ENCODE measurements at regions not wholly inside any gene's neighbourhood (a gene's known extent, or its start where the extent isn't known, plus 50 kb on each side); places are given as distances from the start of the nearest gene placed in this dataset.

DNA sequence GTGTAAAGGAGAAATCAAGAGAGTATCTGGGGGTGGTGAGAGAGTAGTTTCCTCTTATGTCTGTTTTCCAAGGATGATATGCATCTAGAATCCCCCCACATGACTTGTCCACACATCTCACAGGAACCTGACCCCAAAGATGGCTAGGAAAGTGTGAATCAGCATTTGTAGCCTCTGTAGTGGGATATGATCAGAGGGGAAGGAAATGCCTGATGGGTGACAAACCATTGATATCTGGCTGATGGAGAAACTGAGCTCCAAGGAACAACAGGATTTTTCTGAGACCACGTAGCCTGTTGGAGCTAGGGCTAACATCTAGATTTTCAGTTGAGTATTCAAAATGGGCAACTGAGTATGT is 369.4 kb downstream of the DDX10 start:
- H3K27me3 ChIP-seq = no peaks in the 10 kb centered on the region
- WGBS, 2 donors (ENCODE audit: low coverage in 1 of 2) = 100% methylated on average over 1 of the region's 1 CpG; no CpG with 5 or more reads in 1 of the 2 donors
- H3K4me1 ChIP-seq = peaks cover 0 to 19% (median 3%) of the 10 kb centered on the region in 3 donors
- no peak overlapping the region for H3K4me3 ChIP-seq
- no peaks in the 10 kb centered on the region for H3K9me3 ChIP-seq
- no peaks in the 10 kb centered on the region for H3K36me3 ChIP-seq
- TF ChIP-seq, protein P1, sequence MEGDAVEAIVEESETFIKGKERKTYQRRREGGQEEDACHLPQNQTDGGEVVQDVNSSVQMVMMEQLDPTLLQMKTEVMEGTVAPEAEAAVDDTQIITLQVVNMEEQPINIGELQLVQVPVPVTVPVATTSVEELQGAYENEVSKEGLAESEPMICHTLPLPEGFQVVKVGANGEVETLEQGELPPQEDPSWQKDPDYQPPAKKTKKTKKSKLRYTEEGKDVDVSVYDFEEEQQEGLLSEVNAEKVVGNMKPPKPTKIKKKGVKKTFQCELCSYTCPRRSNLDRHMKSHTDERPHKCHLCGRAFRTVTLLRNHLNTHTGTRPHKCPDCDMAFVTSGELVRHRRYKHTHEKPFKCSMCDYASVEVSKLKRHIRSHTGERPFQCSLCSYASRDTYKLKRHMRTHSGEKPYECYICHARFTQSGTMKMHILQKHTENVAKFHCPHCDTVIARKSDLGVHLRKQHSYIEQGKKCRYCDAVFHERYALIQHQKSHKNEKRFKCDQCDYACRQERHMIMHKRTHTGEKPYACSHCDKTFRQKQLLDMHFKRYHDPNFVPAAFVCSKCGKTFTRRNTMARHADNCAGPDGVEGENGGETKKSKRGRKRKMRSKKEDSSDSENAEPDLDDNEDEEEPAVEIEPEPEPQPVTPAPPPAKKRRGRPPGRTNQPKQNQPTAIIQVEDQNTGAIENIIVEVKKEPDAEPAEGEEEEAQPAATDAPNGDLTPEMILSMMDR (IDR thresholded peaks at IDR 0.05) = no peak
- TF ChIP-seq POLR2AphosphoS5 (IDR thresholded peaks at IDR 0.05) = no peak
- ATAC-seq = no peak
- no peak overlapping the region for H3K27ac ChIP-seq

DNA sequence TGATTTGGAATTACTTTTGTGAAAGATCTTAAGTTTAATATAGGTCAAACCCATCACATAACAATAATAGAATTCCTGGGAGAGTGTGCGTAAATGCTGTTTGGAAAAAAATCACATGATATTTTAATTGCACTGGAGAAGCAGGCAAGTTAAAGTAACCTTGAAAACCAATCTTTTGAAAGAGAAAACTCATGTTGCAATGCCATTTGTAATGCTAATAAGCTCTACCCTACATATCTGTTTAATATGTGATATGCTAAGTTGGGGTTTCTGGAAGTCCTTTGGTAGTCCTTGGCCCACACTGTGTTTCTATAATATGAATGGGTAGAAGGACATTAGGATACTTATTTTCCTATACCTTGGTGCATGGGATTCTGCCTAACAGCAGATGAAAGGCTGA is 370.4 kb downstream of the DDX10 start:
- Histone ChIP-seq H3K27ac (no peak overlapping the region), H3K4me1 (peaks cover 0 to 24% (median 3%) of the 10 kb centered on the region in 3 donors), H3K4me3 (no peak overlapping the region), H3K36me3 (no peaks in the 10 kb centered on the region), H3K27me3 (no peaks in the 10 kb centered on the region), H3K9me3 (no peaks in the 10 kb centered on the region)
- 79 to 90% methylated on average over 1 of the region's 1 CpG for WGBS, 2 donors (ENCODE audit: low coverage in 1 of 2)
- no peak for ATAC-seq
- TF ChIP-seq POLR2A (IDR thresholded peaks at IDR 0.05) (no peak), EP300 (IDR thresholded peaks at IDR 0.05) (no peak), POLR2AphosphoS5 (IDR thresholded peaks at IDR 0.05) (no peak)
- TF ChIP-seq, protein P1 (IDR thresholded peaks at IDR 0.05) = no peak

DNA sequence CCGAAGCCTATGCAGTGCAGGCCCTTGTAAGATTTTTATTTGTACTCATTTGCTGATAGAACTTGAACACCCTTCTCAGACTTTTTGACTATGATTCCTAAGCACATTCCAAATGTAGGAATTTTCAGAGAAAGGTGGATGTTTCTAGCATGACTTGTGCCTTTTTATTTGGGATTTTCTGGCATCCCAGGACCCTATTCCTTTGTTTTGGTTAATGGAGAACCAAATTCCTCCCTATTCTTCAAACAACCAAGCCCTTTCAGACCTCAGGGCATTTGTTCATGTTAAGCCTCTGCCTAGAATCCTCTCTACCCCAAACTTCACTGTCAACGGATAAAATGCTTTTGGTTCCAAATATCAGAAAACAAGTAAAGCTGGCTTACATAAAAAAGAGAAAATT is 371.1 kb downstream of the DDX10 start:
- WGBS, 2 donors (ENCODE audit: low coverage in 1 of 2) = 82 to 88% methylated on average over 2 of the region's 2 CpGs
- Histone ChIP-seq H3K4me3 (no peak overlapping the region), H3K9me3 (no peaks in the 10 kb centered on the region), H3K36me3 (no peaks in the 10 kb centered on the region), H3K4me1 (peaks cover 0 to 24% (median 3%) of the 10 kb centered on the region in 3 donors), H3K27me3 (no peaks in the 10 kb centered on the region), H3K27ac (no peak overlapping the region)
- TF ChIP-seq POLR2A (IDR thresholded peaks at IDR 0.05) (no peak), EP300 (IDR thresholded peaks at IDR 0.05) (no peak), POLR2AphosphoS5 (IDR thresholded peaks at IDR 0.05) (no peak)
- TF ChIP-seq, protein P1 (IDR thresholded peaks at IDR 0.05) = no peak
- no peak for ATAC-seq

DNA sequence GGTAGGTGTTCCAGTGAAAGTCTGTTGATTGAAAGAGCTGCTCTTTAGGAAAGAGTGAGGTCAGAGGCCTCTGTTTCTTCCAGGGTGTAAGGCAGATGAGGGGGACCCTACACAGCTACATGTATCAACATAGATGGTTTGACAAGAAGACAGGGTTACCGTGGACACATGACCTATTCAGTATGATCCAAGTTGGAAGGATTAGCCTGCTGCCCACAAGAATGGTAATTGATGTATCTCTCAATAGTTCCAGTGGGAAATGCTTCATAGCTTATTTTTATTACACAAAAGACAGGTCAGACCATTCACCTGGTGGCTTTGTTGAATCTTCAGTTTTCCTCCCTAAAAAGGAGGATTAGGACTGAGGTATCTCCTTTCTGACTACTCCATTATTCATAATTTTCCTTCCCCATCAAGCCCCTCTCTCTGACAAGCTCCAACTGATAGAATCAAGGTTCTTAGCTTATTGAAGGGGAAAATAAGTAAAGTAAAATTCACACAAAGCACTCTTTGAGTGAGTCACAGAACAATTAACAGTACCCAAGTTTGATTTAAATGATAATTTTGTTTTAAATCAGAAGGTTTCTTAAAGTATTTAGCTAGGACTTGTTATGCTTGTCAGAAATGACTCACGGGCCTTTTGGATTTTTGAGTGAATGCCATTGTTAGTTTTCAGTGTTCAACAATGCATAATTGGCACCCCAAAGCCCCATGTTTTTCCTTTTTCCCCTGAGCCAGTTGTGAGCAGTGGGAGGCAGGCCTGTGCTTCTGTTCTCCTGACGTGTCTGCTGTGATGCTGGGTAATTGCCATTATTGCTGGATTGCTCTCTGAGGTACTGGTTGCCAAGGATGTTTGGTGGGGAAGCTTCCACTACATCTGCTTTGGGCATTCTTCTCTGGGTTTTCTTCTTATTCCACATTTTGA is 373.2 kb downstream of the DDX10 start:
- H3K4me1 ChIP-seq = peaks cover 0 to 24% (median 3%) of the 10 kb centered on the region in 3 donors
- no peak for TF ChIP-seq POLR2AphosphoS5 (IDR thresholded peaks at IDR 0.05)
- WGBS, 2 donors (ENCODE audit: low coverage in 1 of 2) = 26 to 42% methylated on average over 2 to 3 of the region's 3 CpGs
- H3K4me3 ChIP-seq = no peak overlapping the region
- H3K9me3 ChIP-seq = no peaks in the 10 kb centered on the region
- H3K36me3 ChIP-seq = no peaks in the 10 kb centered on the region
- peak; percentile 74 for ATAC-seq
- H3K27me3 ChIP-seq = no peaks in the 10 kb centered on the region
- H3K27ac ChIP-seq = no peak overlapping the region

DNA sequence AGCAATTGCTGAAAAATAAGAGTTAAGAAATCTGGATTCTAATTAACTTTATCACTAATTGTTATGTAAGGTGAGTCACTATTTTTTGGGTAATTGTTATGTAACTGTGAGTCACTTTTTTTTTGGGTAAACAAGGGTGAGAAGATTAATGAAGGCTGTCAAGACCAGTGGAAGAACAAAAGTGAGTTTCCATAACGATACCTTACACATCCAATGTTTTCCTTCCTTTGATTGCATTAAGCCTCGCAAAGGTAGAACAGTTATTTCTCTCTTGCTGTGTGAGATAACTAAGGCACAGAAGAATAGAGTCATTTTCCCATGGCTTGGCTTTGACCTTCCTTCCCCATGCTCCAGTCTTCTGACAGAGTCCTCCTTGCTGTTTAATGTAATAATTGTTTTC is 374.7 kb downstream of the DDX10 start:
- H3K9me3 ChIP-seq = no peaks in the 10 kb centered on the region
- H3K4me3 ChIP-seq = no peak overlapping the region
- H3K4me1 ChIP-seq = peaks cover 0 to 24% (median 3%) of the 10 kb centered on the region in 3 donors
- H3K36me3 ChIP-seq = no peaks in the 10 kb centered on the region
- no peak for ATAC-seq
- no peaks in the 10 kb centered on the region for H3K27me3 ChIP-seq
- TF ChIP-seq POLR2AphosphoS5 (IDR thresholded peaks at IDR 0.05) = no peak
- TF ChIP-seq, protein P1 (IDR thresholded peaks at IDR 0.05) = no peak
- TF ChIP-seq POLR2A (IDR thresholded peaks at IDR 0.05) = no peak
- TF ChIP-seq EP300 (IDR thresholded peaks at IDR 0.05) = no peak
- 7 to 19% methylated on average over 2 of the region's 2 CpGs for WGBS, 2 donors (ENCODE audit: low coverage in 1 of 2)
- no peak overlapping the region for H3K27ac ChIP-seq

Measured in gastroesophageal sphincter (tissue), 4 donors.